HG03439 (cell line): ENCODE measurements at regions not wholly inside any gene's neighbourhood (a gene's known extent, or its start where the extent isn't known, plus 50 kb on each side); places are given as distances from the start of the nearest gene placed in this dataset.

Experiments used
- ATAC-seq: cut with Tn5 transposase; IDR thresholded peaks from one replicate; pipeline ENCODE4 v1.9.1; 2021; ENCODE audit warnings: mild to moderate bottlenecking, moderate library complexity; ENCODE audit not compliant: unreplicated experiment

DNA sequence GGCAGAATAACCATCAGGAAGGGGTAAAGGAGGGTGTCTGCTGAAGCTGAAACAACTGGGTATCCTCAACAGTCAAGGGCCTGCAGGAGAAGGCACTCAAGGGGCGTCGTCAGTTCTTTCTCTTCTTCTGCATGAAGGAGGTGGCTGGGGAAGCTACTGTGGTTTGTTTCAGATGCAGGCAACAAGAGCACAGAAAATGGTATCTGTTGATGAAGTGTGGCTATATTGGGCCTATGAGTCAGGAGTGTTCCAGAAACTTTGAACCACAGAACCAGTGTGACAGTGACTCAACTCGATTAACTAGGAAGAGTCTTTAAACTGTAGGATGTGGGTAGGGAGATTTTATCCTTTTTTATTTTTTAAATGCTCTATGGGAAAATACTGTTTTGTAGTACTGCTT lies 686.3 kb downstream of the FGF9 start:
- ATAC-seq = no peak

DNA sequence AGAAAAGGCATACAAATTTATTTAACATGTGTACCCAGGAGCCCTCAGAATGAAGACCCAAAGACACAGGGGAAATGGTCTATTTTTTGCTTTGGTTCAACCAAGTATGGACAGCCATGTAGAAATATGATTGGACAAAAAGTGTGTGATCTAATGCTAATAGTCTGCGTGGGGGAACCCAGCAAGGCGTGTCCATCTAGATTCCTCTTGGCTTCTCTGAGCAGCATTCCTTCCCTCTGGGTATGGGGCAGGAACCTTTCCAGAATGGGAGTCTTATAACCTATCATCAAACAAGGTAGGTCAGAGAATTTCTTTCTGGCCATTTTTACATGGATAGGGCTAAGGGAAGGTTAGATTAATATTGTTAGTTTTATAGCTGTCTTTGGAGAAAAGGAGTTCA lies 698.2 kb downstream of the FGF9 start:
- no peak for ATAC-seq

DNA sequence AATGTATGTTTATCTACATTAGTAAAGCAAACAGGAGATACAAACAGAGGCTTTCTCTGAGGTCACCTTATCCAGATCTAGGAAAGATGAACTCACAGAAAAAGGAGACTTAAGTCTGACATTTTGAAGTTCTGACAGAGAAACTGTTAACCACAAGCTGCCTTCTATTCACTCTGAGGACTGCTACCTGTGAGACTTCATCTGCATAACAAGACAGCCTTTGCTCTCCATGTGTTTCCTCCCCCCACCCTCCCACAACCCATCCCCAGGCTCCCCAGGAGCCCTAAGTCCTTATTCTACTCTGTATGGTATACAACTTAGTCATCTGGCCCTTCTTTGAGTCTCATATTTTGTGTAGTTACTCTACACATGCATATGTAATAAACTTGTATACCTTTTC lies 699.0 kb downstream of the FGF9 start:
- ATAC-seq = no peak

DNA sequence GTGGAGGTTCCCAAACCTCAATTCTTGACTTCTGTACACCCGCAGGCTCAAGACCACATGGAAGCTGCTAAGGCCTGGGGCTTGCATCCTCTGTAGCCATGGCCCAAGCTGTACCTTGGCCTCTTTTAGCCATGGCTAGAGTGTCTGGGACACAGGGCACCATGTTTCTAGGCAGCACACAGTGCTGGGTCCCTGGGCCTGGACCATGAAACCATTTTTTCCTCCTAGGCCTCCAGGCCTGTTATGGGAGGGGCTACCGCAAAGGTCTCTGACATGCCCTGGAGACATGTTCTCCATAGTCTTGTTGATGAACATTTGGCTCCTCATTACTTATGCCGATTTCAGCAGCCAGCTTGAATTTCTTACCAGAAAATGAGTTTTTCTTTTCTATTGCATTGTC lies 701.4 kb downstream of the FGF9 start:
- no peak for ATAC-seq

DNA sequence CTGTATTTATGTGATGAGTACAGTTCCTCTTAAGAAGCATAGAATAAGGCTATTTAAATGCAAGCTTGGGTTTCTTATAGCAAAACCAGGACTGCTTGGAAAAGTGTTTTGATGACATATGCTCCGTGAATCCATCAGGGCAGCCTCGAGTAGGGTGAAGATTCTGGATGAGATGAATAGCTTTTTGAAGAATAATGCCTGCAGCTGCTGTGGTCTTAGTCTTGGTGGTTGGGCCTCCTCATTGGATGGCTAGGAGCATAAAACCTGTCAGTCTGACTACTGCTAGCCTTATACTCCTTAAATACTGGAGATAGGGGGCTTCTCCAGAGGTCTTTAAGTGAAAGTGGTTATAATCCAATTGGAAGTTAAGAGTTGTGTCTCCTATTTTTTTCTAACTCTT lies 704.3 kb downstream of the FGF9 start:
- ATAC-seq = no peak

DNA sequence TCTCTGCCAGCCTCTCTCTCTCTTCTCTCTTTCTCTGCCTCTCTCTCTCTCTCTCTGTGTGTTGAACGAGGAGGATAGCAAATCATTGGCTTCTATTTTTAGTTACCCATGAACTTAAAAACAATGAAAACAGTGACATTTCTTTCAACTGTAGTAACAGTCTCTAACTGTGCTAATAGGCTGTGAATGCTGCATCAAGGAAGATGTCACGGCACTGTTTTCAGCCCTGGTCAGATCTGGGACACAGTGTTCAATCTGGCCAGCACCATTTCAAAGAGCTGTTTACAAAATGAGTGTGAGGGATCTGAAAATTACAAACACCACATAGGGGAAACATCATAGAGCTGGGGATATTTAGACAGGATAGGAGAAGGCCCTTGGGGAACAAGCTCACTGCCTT lies 717.0 kb downstream of the FGF9 start:
- ATAC-seq = no peak

DNA sequence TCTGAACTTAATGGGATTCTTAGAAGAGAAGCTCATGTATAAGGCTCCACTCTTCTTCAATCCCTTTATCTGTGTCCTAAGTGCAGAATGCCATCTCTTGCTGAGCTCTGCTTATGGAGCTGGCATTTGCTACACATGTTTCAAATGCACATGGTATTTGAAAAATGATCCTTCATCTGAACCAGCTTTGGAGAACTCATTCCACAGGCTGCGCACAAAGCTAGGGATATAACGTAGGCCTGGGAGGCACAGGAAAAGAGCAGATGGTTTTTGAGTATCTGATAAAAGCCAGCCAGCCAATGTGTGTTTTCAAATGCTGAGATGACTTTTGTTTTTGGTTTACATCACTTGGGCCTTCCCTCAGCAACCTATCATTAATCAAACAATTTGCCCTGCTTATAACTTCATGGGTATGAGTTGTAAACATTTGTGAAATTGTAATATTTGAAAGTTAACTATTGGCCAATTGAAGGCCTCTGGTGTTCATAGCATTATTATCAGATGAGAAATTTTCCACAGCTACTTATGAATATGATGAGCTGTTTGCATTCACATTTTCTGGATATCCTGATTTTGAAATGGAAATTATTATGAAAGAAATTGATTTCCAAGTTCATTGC lies 729.0 kb downstream of the FGF9 start:
- no peak for ATAC-seq

DNA sequence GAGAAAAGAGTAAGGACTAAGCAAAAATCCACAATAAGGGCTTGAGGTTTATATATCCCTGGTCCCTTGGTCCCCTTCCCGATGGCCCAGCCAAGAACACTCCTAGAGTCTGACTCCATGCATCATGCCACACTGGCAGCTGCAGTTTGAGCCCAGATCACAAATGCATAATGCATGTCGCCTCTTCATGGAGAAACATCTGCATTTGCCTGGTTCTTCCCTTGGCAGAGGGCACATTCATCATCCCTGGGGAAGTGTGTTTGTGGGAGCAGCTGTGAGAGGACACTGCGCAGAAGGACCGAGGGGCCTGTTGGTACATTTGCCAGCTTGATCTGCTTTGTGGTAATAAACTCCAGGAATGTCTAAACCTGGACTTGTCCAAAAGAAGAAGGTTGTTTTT lies 731.8 kb downstream of the FGF9 start:
- no peak for ATAC-seq

DNA sequence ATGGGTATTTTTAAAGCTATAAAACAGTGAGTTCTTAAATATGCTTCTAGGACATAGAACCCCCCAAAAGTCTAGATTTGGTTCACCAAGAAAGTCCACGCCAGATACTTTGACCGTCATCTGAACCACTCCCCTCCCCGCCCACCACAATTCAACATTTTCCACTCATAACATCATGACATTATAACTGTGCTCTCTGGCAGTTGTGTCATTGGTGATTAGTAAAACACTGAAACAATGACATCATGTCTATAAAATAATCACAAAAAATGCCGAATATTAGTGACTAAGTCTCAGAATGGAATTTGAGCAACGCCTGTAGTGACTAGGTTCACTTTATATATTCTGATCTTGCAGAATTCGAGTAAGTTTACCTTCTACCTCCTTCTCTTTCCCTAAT lies 732.3 kb downstream of the FGF9 start:
- no peak for ATAC-seq

DNA sequence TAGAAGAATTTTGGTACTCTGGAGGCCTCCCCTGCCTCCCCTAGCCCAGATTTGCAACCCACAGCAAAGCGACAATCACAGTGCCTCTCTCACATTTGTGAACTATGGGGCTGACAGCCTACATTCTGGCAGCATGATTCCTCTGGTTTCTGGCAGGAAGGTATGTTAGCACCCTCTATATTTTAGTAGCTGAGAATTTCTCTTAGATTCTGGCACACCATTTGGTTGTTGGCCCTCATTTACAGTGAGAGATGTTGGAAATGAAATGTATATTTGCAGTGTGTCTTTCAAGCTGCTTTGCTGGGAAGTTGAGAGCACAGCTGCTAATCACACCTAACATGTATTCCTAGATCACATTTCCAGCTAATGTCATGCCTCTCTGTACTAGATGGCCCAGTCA lies 735.0 kb downstream of the FGF9 start:
- no peak for ATAC-seq

DNA sequence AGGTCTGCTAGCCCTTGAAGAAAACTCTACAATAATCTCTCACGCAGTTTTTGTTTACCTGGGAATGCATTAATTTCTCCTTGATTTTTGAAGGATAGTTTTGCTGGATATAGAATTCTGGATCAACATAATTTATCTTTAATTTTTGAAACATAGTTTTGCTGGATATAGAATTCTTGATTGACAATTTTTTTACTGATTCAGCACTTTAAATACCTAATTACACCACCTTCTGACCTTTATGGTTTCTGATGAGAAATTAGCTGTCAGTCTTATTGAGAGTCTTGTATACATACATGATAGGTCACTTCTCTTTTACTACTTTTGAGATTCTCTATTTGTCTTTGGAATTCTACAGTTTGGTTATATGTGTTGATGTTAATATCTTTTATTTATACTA lies 741.6 kb downstream of the FGF9 start:
- ATAC-seq = no peak

DNA sequence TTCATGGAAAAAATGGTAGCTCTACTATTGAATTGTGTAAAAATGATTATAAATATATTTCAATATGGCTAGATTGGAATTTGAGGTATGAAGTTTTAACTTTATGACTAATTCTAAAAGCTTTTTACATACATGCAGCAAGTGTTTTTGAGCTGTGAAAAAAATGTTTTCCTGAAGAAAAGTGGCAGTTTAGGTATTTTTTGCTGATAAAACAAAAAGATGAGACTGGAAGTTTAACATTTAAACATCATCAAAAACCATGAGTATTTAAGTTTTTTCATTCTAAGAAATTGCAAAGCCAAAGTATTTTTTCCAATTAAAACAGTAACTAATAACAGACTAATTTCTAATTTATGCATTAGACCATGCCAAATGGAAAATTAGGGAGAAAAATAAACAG lies 751.1 kb downstream of the FGF9 start:
- no peak for ATAC-seq

DNA sequence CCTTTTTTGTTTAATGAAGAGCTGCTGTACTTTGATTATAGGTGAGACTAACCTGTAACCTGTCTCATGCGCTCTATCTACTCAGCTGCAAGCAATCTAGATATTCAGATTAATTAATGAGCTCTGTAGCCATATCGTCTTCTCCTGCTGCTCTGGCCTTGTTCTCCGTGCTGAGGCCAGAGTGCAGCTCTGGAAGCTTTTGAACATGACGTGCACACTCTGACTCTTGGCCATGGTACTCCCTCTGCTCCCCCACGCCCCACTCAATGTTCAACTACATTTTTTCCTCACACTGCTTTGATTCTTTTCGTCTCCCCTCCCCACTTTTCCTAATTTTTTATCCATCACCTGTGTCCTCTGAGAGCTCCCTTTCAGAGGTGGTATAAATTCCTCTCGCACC lies 751.8 kb downstream of the FGF9 start:
- ATAC-seq = no peak

DNA sequence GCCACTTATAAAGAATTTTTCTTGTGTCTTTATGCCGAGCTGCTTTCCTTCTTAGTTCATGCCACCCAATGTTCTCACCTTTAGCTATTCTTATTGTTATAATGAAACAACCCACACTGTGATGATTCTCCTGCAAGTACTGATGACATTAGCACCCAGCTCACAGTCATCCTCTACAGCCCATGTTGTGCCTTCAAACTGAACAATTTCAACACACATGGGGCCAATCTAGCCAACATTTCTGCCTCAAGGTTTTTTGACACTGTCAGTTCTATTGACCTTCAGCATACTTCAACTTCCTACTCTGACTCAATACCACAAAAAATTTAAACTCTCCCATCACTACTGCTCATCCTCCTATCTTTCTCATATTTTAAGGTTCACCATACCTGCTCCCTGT lies 752.4 kb downstream of the FGF9 start:
- ATAC-seq = no peak

DNA sequence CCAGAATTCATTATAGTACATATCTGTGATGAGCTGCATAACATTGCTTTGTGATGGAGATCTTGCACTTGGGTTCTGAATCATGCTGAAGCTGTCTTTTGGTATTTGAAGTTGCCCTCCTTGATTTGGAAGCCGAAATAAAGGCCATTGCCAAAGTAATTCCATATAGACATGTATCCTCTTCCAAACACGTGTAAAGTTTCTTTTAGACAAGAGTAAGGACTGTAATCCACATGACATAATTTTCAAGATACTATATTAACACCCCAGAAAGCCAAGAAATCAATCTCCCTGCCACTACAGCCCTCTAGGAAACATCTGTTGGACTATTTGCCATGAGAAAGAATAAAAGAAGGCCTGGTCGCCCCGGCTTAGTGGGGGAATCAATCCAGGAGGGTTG lies 754.2 kb downstream of the FGF9 start:
- no peak for ATAC-seq

DNA sequence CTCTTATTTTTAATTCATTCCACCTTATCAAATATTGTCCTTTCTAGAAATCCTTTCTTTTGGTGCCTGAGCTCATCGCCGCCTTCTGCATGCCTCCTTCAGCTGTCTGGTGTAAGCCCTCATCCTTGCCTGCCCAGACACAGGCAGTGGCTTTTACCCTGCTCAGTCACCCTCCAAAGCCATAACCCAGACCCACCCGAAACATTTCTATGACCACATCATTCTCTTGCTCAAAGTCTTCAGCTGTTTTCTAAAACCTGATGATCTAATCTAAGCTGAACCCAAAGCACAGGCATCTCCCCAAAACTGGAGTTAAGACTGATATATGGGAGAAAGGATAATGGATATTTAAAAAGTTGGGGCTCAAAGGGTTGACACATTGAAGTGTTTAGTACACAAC lies 753.7 kb upstream of the SGCG start:
- ATAC-seq = no peak

DNA sequence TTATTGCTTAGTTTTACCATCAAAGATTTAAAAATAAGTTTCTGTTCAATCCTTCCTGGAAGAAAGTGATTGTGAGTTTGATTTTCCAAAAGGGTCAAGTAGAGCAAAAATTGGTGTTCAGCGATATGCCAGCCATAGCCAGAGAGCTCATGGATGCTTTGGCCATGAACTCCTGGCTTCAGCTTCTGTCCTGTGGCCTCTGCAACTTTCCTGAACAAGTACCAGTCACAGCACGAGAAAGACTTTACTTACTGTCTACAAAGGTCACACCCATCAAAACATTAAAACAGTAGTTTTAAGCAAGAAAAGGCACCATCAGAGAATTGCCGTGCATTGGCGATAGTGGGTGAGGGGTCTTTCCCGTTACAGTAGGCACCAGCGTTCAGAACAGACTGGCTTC lies 753.0 kb upstream of the SGCG start:
- ATAC-seq = no peak

DNA sequence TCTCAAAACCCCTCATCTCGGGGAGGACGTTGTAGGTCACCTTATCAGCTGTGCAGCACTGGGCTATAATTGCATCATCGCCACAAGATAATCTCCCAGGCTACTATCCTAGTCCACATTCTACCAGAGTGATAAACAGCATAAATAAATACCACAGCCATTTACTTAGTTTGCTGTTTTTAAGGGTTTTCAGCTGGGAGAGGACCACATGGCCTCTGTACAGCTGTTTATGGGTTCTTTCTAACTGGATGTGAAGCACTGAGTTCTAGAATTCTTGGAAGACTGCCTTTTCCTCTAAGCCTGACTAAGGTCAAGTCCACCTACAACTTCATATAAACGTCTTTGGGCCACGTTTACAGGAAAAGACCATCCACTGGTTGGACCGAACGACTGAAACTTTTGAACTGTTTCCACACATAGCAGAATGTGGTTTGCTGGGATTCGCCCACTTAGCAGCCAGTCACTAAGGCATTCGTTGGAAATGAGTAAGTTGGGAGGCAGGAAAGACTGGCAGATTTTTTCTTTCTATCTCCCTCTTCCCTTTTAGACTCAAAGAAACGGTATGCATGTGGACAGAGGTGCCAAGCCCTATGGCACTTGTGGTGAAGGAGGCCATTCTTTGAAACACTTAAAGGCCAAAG lies 752.5 kb upstream of the SGCG start:
- ATAC-seq = no peak

DNA sequence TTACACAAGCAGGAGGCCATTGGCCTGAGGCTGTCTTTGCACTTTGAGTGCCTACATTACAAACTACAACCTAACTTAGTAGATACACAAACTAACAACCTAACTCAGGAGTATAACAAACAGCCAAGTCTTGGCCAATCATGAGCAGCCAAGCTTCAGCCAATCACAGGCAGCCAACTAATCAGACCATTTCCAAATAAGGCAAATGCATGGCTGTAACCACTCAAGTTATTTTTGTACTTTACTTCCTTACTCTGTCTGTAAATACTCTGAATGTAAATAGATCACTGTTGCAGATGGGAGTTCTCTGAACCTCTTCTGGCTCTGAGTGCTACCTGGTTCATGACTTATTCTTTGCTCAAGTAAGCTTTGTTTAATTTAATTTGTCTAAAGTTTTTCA lies 748.1 kb upstream of the SGCG start:
- ATAC-seq = no peak

DNA sequence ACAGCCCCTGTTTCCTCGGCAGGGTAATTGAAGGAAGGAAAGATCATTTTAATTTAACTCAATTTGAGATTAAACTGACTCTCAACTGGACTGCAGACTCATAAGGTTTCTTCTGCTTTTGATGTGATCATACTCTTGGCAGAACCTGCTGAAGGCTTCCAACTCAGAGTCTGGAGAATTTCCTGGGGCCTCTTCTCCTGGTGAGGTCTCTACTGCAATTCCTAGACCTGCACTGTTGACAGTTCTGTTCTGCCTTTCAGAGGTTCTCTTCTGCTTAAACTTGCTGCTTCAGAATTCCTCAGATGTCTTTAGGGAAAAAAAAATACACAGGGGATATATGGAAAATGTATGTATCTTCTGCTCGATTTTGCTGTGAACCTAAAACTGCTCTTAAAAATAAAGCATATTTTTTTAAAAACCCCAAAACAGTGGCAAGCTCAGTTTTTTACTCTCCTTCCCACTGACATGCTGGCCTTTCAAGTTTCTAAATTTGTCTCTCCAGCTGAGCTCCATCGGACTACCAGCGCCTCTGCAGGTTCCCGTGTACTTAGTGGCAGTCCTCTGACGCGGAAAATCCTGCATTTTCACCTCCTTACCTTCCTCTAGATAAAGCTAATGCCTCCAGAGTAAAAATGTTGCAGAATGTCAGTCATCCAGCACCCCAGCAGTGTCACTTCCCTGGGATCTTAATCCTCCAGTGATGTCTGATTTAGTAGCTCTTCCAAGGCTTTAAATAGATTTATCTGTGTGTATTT lies 733.5 kb upstream of the SGCG start:
- ATAC-seq = no peak

DNA sequence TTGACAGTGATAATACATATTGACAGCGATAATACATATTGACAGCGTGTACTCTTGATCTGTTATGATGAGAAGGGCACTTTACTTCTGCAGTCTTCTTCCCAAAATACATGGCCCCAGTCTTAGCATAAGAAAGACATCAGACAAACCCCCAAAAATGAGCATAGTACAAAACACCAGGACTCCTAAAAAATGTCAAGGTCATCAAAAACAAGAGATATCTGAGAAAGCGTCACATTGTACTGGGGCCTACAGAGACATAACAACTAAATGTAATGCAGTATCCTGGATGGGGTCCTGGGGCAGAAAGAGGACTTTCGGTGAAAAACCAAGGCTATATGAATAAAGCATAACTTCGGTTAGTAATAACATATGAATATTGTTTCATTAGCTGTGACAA lies 731.5 kb upstream of the SGCG start:
- ATAC-seq = no peak

DNA sequence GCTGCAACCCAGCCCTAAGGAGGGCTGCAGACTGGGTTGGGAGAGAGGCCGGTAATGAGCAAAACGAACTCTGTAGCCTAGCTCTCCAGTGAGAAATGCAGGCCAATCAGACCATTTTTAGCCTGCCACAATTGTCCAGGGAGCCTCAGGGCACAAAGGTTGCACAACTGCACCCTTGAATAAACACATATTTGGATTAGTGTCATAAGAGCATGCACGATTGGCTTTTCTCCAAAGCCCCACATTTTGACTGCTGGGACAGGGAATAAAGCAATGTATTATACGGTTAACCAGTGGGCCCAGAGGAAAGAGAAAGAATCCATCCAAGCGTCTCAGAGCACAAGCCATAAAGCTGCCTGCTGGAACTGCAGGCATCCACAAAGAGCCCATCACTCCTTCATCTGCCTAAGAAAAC lies 729.4 kb upstream of the SGCG start:
- no peak for ATAC-seq

DNA sequence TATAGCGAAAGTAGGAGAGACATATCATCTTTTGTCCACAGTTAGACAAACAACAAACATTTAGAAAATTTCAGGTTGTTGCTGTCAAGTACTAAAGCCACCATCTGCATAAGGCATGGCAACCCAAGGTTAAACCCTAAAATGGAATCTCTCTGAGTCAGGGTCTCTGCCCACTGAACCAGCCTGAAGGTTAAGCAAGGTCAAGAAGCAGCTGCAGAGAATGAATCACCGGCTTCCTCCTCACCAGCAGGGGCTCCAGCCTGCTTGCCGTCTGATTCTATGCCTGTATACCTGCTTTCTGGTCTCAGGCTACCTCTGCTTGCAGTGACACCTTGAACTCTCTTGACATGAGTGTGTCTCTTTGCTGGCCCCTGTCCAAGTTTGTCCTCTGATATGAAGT lies 726.2 kb upstream of the SGCG start:
- ATAC-seq = no peak
